ENCODE measurements at regions not wholly inside any gene's neighbourhood (a gene's known extent, or its start where the extent isn't known, plus 50 kb on each side); places are given as distances from the start of the nearest gene placed in this dataset.
"Not testable (repeated sequence)": the region's sequence is repeated elsewhere in the genome, so short reads cannot be mapped to it uniquely, and the experiment has no call there.

DNA sequence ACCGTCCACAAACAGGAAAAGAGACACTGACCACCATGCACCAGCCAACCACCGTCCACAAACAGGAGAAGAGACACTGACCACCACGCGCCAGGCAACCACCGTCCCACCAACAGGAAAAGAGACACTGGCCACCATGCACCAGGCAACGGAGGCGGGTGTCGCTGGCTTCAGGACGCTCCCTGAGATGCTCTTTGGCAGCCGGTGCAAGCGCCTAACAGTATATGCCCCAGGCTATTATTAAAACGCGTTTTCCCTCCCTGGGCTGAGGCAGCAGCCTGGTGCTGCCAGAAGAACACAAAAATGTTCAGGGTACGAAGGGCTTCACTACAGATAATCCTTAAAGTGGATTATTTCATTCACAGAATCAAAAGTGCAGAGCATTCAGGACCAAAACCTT lies 235.1 kb downstream of the DLL1 start:
- not testable (repeated sequence) for TF ChIP-seq CTCF (IDR thresholded peaks at IDR 0.05; ENCODE audit: low read depth, low read length, poor library complexity, severe bottlenecking); EZH2phosphoT487 (IDR thresholded peaks at IDR 0.05; ENCODE audit: borderline replicate concordance, low read length)
